Activated CD8-positive, alpha-beta T cell treated with anti-CD3 and anti-CD28 coated beads for 36 hours (primary cell): ENCODE measurements at regions not wholly inside any gene's neighbourhood (a gene's known extent, or its start where the extent isn't known, plus 50 kb on each side); places are given as distances from the start of the nearest gene placed in this dataset.

Source experiments
- ATAC-seq: fragments of 200-7000 bp; cut with Tn5 transposase; one replicate; pipeline ENCODE4 v1.10.0; 2021; ENCODE audit warnings: mild to moderate bottlenecking, moderate library complexity
- CTCF ChIA-PET: fragments of 350-600 bp; sonication (Branson Sonifier 250); formaldehyde crosslinking; loops from one replicate; lab custom pipeline; 2021; ENCODE audit warnings: antibody characterized with exemption; lab: Charles Lee
- POLR2A ChIA-PET: fragments of 350-600 bp; sonication (Branson Sonifier 250); formaldehyde crosslinking; loops from one replicate; lab custom pipeline; 2021; ENCODE audit warnings: antibody characterized with exemption; lab: Charles Lee
- DNase-seq: peaks from one replicate; pipeline ENCODE4 v3.0.0-alpha.2; 2020
- H3K27ac Mint-ChIP-seq: one replicate; pipeline ENCODE4 v1.8.0; 2021; ENCODE audit warnings: mild to moderate bottlenecking, mixed read lengths
- H3K27me3 Mint-ChIP-seq: one replicate; pipeline ENCODE4 v1.8.0; 2021; ENCODE audit warnings: mixed read lengths
- H3K36me3 Mint-ChIP-seq: one replicate; pipeline ENCODE4 v1.8.0; 2021; ENCODE audit warnings: low read depth, mixed read lengths
- H3K4me1 Mint-ChIP-seq: one replicate; pipeline ENCODE4 v1.8.0; 2021; ENCODE audit warnings: low read depth, mixed read lengths
- H3K4me3 Mint-ChIP-seq: one replicate; pipeline ENCODE4 v1.8.0; 2021; ENCODE audit warnings: mild to moderate bottlenecking, moderate library complexity, mixed read lengths
- H3K9me3 Mint-ChIP-seq: one replicate; pipeline ENCODE4 v1.8.0; 2021; ENCODE audit warnings: mixed read lengths
- CTCF ChIP-seq: fragments of 200-600 bp; IDR thresholded peaks from one replicate; pipeline ENCODE4 v1.8.0; 2022; ENCODE audit warnings: antibody characterized with exemption, mild to moderate bottlenecking
- intact Hi-C: fragments of 100-400 bp; cut with micrococcal nuclease; formaldehyde crosslinking; loops from one replicate; pipeline ENCODE4 v1.10.0; 2022

GRCh38 chr20:52267418-52267817 lies 75.8 kb upstream of the ZFP64 start:
- ChIA-PET POLR2A (no interaction called here), CTCF (no interaction called here)
- Mint-ChIP-seq H3K9me3 (no peaks in the 10 kb centered on the region), H3K27me3 (peaks cover 12% of the 10 kb centered on the region), H3K36me3 (no peaks in the 10 kb centered on the region), H3K4me1 (no peaks in the 10 kb centered on the region), H3K4me3 (no peak overlapping the region), H3K27ac (no peak overlapping the region)
- no peak for DNase-seq
- ATAC-seq, result no peak
- intact Hi-C loops, result no loop called here
- no peak for TF ChIP-seq CTCF

GRCh38 chr20:52263757-52264156 lies 72.2 kb upstream of the ZFP64 start:
- DNase-seq (no peak), ATAC-seq (no peak)
- Mint-ChIP-seq H3K36me3 (no peaks in the 10 kb centered on the region), H3K27ac (no peak overlapping the region), H3K27me3 (peaks cover 12% of the 10 kb centered on the region), H3K4me3 (no peak overlapping the region), H3K4me1 (no peaks in the 10 kb centered on the region), H3K9me3 (peaks cover 1% of the 10 kb centered on the region)
- CTCF ChIA-PET, result no interaction called here
- intact Hi-C loops, result no loop called here
- POLR2A ChIA-PET, result no interaction called here
- TF ChIP-seq CTCF, result no peak

GRCh38 chr20:52261792-52262191 lies 70.2 kb upstream of the ZFP64 start:
- no peaks in the 10 kb centered on the region for H3K36me3 Mint-ChIP-seq
- peaks cover 12% of the 10 kb centered on the region for H3K27me3 Mint-ChIP-seq
- TF ChIP-seq CTCF, result no peak
- no peaks in the 10 kb centered on the region for H3K4me1 Mint-ChIP-seq
- POLR2A ChIA-PET, result interaction anchor here (0.6 kb wide), 1 partner anchor 27 kb away, joined by 3 read pairs; no protein-coding TSS in a partner anchor
- no peak overlapping the region for H3K27ac Mint-ChIP-seq
- no peak for ATAC-seq
- peaks cover 6% of the 10 kb centered on the region for H3K9me3 Mint-ChIP-seq
- intact Hi-C loops, result no loop called here
- CTCF ChIA-PET, result no interaction called here
- no peak for DNase-seq
- H3K4me3 Mint-ChIP-seq, result no peak overlapping the region

- no peaks in the 10 kb centered on the region for H3K4me1 Mint-ChIP-seq
- POLR2A ChIA-PET, result no interaction called here
- CTCF ChIA-PET, result no interaction called here
Observed at GRCh38 chr20:52259295-52259694, 67.7 kb upstream of the ZFP64 start.

GRCh38 chr20:52256454-52256853 lies 64.9 kb upstream of the ZFP64 start:
- DNase-seq, result no peak
- CTCF ChIA-PET, result no interaction called here
- no peak for ATAC-seq
- H3K27ac Mint-ChIP-seq, result no peak overlapping the region
- H3K9me3 Mint-ChIP-seq, result peaks cover 6% of the 10 kb centered on the region
- no peak for TF ChIP-seq CTCF
- H3K4me1 Mint-ChIP-seq, result no peaks in the 10 kb centered on the region
- H3K4me3 Mint-ChIP-seq, result no peak overlapping the region
- POLR2A ChIA-PET, result no interaction called here
- no peaks in the 10 kb centered on the region for H3K36me3 Mint-ChIP-seq
- intact Hi-C loops, result no loop called here
- H3K27me3 Mint-ChIP-seq, result peaks cover 8% of the 10 kb centered on the region

More at GRCh38 chr20:52259295-52259694, 67.7 kb upstream of the ZFP64 start:
- Mint-ChIP-seq H3K27ac (no peak overlapping the region), H3K36me3 (no peaks in the 10 kb centered on the region), H3K4me3 (no peak overlapping the region), H3K27me3 (peaks cover 9% of the 10 kb centered on the region), H3K9me3 (peaks cover 6% of the 10 kb centered on the region)
- no peak for TF ChIP-seq CTCF
- no peak for ATAC-seq
- intact Hi-C loops, result no loop called here
- no peak for DNase-seq
